IMR-90 (cell line): ENCODE measurements at regions not wholly inside any gene's neighbourhood (a gene's known extent, or its start where the extent isn't known, plus 50 kb on each side); places are given as distances from the start of the nearest gene placed in this dataset.

Source experiments
- ATAC-seq: fragments of 200-7000 bp; cut with Tn5 transposase; 2 replicates; pipeline ENCODE4 v1.9.1; 2020; ENCODE audit warnings: low read depth, mild to moderate bottlenecking, moderate library complexity
- BruUV-seq: library from RNA; stranded (reverse); fragments of 400-500 nt; replicated peaks from 2 replicates; lab custom pipeline; 2021; lab: Mats Ljungman, UMichigan
- CTCF ChIA-PET: fragments of 300-600 bp; formaldehyde crosslinking; extraction: SDS; loops from one replicate; lab custom pipeline; 2021; ENCODE audit warnings: antibody characterized with exemption; lab: Yijun Ruan, JAX
- POLR2A ChIA-PET: fragments of 300-600 bp; sonication (Branson Sonifier 250); formaldehyde crosslinking; loops from one replicate; lab custom pipeline; 2022; ENCODE audit warnings: antibody characterized with exemption; ENCODE audit not compliant: unreplicated experiment; lab: Charles Lee
- DNase-seq: peaks from one replicate; pipeline ENCODE4 v3.0.0; 2013
- H2AFZ ChIP-seq: replicated peaks from 2 replicates; pipeline ENCODE3; 2013; ENCODE audit warnings: low read length, mild to moderate bottlenecking; ENCODE audit not compliant: poor library complexity
- H2AK5ac ChIP-seq: 2 replicates; pipeline ENCODE4 v1.6.1; 2013; ENCODE audit warnings: low read depth, low read length, inconsistent platforms
- H2AK9ac ChIP-seq: replicated peaks from 2 replicates; pipeline ENCODE3; 2013; ENCODE audit warnings: mild to moderate bottlenecking, low read depth, low read length, moderate library complexity; ENCODE audit not compliant: poor library complexity
- H2BK120ac ChIP-seq: 2 replicates; pipeline ENCODE4 v1.6.1; 2013; ENCODE audit warnings: low read depth, low read length, inconsistent platforms
- H2BK15ac ChIP-seq: 3 replicates; pipeline ENCODE4 v1.6.1; 2013; ENCODE audit warnings: low read depth, low read length, inconsistent platforms
- H2BK20ac ChIP-seq: 2 replicates; pipeline ENCODE4 v1.6.1; 2013; ENCODE audit warnings: low read depth, mild to moderate bottlenecking, inconsistent platforms, low read length, moderate library complexity
- H2BK5ac ChIP-seq: 2 replicates; pipeline ENCODE4 v1.6.1; 2013; ENCODE audit warnings: mild to moderate bottlenecking, low read depth, low read length, inconsistent platforms; ENCODE audit not compliant: poor library complexity, severe bottlenecking
- H3K14ac ChIP-seq: replicated peaks from 2 replicates; pipeline ENCODE4 v1.6.1; 2013; ENCODE audit warnings: low read depth, low read length, inconsistent platforms
- H3K18ac ChIP-seq: 2 replicates; pipeline ENCODE4 v1.6.1; 2013; ENCODE audit warnings: low read depth, low read length, control low read depth
- H3K23ac ChIP-seq: 2 replicates; pipeline ENCODE4 v1.6.1; 2013; ENCODE audit warnings: low read depth, low read length, inconsistent platforms
- H3K27ac ChIP-seq: 2 replicates; pipeline ENCODE4 v1.5.1; 2013; ENCODE audit warnings: mild to moderate bottlenecking, control low read depth, low read length; ENCODE audit not compliant: insufficient read depth
- H3K27me3 ChIP-seq: 2 replicates; pipeline ENCODE4 v1.6.1; 2013; ENCODE audit warnings: low read length; ENCODE audit not compliant: control insufficient read depth, insufficient read depth
- H3K36me3 ChIP-seq: 2 replicates; pipeline ENCODE4 v1.6.1; 2013; ENCODE audit warnings: low read length, mixed read lengths; ENCODE audit not compliant: control insufficient read depth, insufficient read depth
- H3K4ac ChIP-seq: 2 replicates; pipeline ENCODE4 v1.6.1; 2013; ENCODE audit warnings: low read depth, low read length, inconsistent platforms
- H3K4me1 ChIP-seq: 2 replicates; pipeline ENCODE4 v1.6.1; 2013; ENCODE audit warnings: low read length, mixed read lengths; ENCODE audit not compliant: control insufficient read depth, insufficient read depth
- H3K4me2 ChIP-seq: 2 replicates; pipeline ENCODE4 v1.6.1; 2013; ENCODE audit warnings: low read depth, mild to moderate bottlenecking, control low read depth, low read length, moderate library complexity
- H3K4me3 ChIP-seq: 2 replicates; pipeline ENCODE4 v1.5.1; 2013; ENCODE audit warnings: low read depth, mild to moderate bottlenecking, control low read depth, low read length, moderate library complexity; ENCODE audit not compliant: insufficient read depth
- H3K56ac ChIP-seq: 2 replicates; pipeline ENCODE4 v1.6.1; 2013; ENCODE audit warnings: low read length, inconsistent platforms; ENCODE audit not compliant: insufficient read depth; ENCODE audit errors: extremely low read depth
- H3K79me1 ChIP-seq, 2 experiments: 2 replicates each; pipeline ENCODE4 v1.6.1; 2013; ENCODE audit warnings: low read length in 2 of 2, inconsistent platforms in 1 of 2, low read depth in 1 of 2
- H3K9ac ChIP-seq: 2 replicates; pipeline ENCODE4 v1.6.1; 2013; ENCODE audit warnings: low read depth, low read length, control low read depth
- H3K9me1 ChIP-seq: 2 replicates; pipeline ENCODE4 v1.6.1; 2013; ENCODE audit warnings: low read length, inconsistent platforms; ENCODE audit not compliant: insufficient read depth
- H3K9me3 ChIP-seq: 2 replicates; pipeline ENCODE4 v1.6.1; 2013; ENCODE audit warnings: low read length; ENCODE audit not compliant: control insufficient read depth, insufficient read depth
- H4K20me1 ChIP-seq: 2 replicates; pipeline ENCODE4 v1.6.1; 2013; ENCODE audit warnings: low read length, inconsistent platforms; ENCODE audit not compliant: insufficient read depth
- H4K5ac ChIP-seq: 2 replicates; pipeline ENCODE4 v1.6.1; 2013; ENCODE audit warnings: mild to moderate bottlenecking, low read depth, low read length, control low read depth
- H4K8ac ChIP-seq, 2 experiments: 2 replicates each; pipeline ENCODE4 v1.6.1; 2013; ENCODE audit warnings: low read depth in 2 of 2, low read length in 2 of 2, control low read depth in 1 of 2, inconsistent platforms in 1 of 2
- H4K91ac ChIP-seq: 2 replicates; pipeline ENCODE4 v1.6.1; 2013; ENCODE audit warnings: low read depth, low read length, inconsistent platforms; ENCODE audit not compliant: insufficient read depth
- CEBPB ChIP-seq: IDR thresholded peaks from 2 replicates; pipeline ENCODE4 v1.6.1; 2012; ENCODE audit warnings: low read depth, low read length, improper control_type of control experiment
- FOS ChIP-seq: fragments of 150-350 bp; IDR thresholded peaks from 2 replicates; pipeline ENCODE4 v1.6.1; 2016; ENCODE audit warnings: low read depth, low read length
- MXI1 ChIP-seq: IDR thresholded peaks from 2 replicates; pipeline ENCODE4 v1.6.1; 2012; ENCODE audit warnings: low read depth, mild to moderate bottlenecking, low read length, moderate library complexity, borderline replicate concordance
- RCOR1 ChIP-seq: IDR thresholded peaks from 2 replicates; pipeline ENCODE4 v1.6.1; 2012; ENCODE audit warnings: mild to moderate bottlenecking, low read length, improper control_type of control experiment; ENCODE audit not compliant: insufficient replicate concordance
- RFX5 ChIP-seq: IDR thresholded peaks from 2 replicates; pipeline ENCODE4 v1.8.0; 2012; ENCODE audit warnings: low read depth, mild to moderate bottlenecking, low read length, moderate library complexity
- WGBS, 2 experiments: methylation state at CpG; one replicate each; pipeline versions ENCODE4 v1.1.5 to v1.1.7; 2013; ENCODE audit warnings: missing lambda C conversion rate in 2 of 2; ENCODE audit not compliant: insufficient read length in 1 of 2; ENCODE audit errors: extremely low coverage in 2 of 2; 5-methylcytosine and 5-hydroxymethylcytosine counted together
- dilution Hi-C: fragments of 300-500 bp; cut with HindIII; formaldehyde crosslinking; loops from one replicate; pipeline ENCODE4 v1.14.3; 2018; ENCODE audit warnings: low sequenced_read_pairs; ENCODE audit not compliant: unreplicated experiment
- in situ Hi-C: fragments of 300-500 bp; cut with MboI; formaldehyde crosslinking; loops from 3 replicates; pipeline ENCODE4 v1.14.3; 2019; ENCODE audit warnings: low sequenced_read_pairs, inconsistent platforms, mixed read lengths
- intact Hi-C: fragments of 100-400 bp; cut with micrococcal nuclease; formaldehyde crosslinking; loops from 2 replicates; pipeline ENCODE4 v1.10.0; 2022
- TF ChIP-seq, protein P1 (sequence below): fragments of 150-350 bp; IDR thresholded peaks from 2 replicates; pipeline ENCODE4 v1.6.1; 2017; ENCODE audit warnings: mild to moderate bottlenecking, antibody characterized with exemption, low read length, low read depth
- TF ChIP-seq, protein P2 (sequence below): fragments of 150-350 bp; IDR thresholded peaks from 2 replicates; pipeline ENCODE4 v1.6.1; 2016; ENCODE audit warnings: low read depth, mild to moderate bottlenecking, low read length, moderate library complexity, borderline replicate concordance

- Histone ChIP-seq H3K27me3 (no peaks in the 10 kb centered on the region), H4K91ac (no peak overlapping the region), H3K4me2 (no peak overlapping the region), H2BK15ac (no peak overlapping the region), H2AFZ (no peak overlapping the region), H4K8ac (no peak overlapping the region), H3K9me1 (no peaks in the 10 kb centered on the region), H3K27ac (no peak overlapping the region), H3K4ac (no peak overlapping the region), H3K9ac (no peak overlapping the region), H3K4me3 (no peak overlapping the region), H4K20me1 (no peaks in the 10 kb centered on the region), H2AK5ac (no peak overlapping the region), H2BK20ac (no peak overlapping the region), H3K36me3 (no peaks in the 10 kb centered on the region), H3K4me1 (no peaks in the 10 kb centered on the region), H3K14ac (no peak overlapping the region), H2AK9ac (no peak overlapping the region), H3K9me3 (peaks cover 15% of the 10 kb centered on the region), H2BK5ac (no peak overlapping the region), H3K23ac (no peak overlapping the region), H3K79me1 (no peaks in the 10 kb centered on the region), H2BK120ac (no peak overlapping the region), H3K18ac (no peak overlapping the region), H3K56ac (no peak overlapping the region), H4K5ac (no peak overlapping the region)
- CTCF ChIA-PET: no interaction called here
- no CpG with 5 or more reads among the region's 1 CpG for WGBS, 2 experiments
- ATAC-seq (no peak), DNase-seq (no peak)
- POLR2A ChIA-PET: no interaction called here
- TF ChIP-seq FOS: no peak
- TF ChIP-seq, protein P1, sequence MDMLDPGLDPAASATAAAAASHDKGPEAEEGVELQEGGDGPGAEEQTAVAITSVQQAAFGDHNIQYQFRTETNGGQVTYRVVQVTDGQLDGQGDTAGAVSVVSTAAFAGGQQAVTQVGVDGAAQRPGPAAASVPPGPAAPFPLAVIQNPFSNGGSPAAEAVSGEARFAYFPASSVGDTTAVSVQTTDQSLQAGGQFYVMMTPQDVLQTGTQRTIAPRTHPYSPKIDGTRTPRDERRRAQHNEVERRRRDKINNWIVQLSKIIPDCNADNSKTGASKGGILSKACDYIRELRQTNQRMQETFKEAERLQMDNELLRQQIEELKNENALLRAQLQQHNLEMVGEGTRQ: no peak
- no peak for TF ChIP-seq RCOR1
- TF ChIP-seq, protein P2, sequence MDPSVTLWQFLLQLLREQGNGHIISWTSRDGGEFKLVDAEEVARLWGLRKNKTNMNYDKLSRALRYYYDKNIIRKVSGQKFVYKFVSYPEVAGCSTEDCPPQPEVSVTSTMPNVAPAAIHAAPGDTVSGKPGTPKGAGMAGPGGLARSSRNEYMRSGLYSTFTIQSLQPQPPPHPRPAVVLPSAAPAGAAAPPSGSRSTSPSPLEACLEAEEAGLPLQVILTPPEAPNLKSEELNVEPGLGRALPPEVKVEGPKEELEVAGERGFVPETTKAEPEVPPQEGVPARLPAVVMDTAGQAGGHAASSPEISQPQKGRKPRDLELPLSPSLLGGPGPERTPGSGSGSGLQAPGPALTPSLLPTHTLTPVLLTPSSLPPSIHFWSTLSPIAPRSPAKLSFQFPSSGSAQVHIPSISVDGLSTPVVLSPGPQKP: no peak
- no peak for TF ChIP-seq CEBPB
- no peak for TF ChIP-seq RFX5
- TF ChIP-seq MXI1: no peak
- dilution Hi-C loops (no loop called here), in situ Hi-C loops (no loop called here), intact Hi-C loops (no loop called here)
- BruUV-seq: no TSS peak
These were observed 126.1 kb upstream of the CHODL start for GRCh38 chr21:18118566-18118965.
